ENCODE measurements at regions not wholly inside any gene's neighbourhood (a gene's known extent, or its start where the extent isn't known, plus 50 kb on each side); places are given as distances from the start of the nearest gene placed in this dataset.

GRCh38 chr3:132196113-132196512, 121.1 kb upstream of the ACP3 start:
- Mint-ChIP-seq H3K4me3 (ENCODE audit: unreplicated experiment) (no peak overlapping the region), H3K27me3 (ENCODE audit: unreplicated experiment) (peaks cover 2% of the 10 kb centered on the region), H3K9me3 (ENCODE audit: unreplicated experiment) (no peaks in the 10 kb centered on the region), H3K4me1 (ENCODE audit: unreplicated experiment) (no peaks in the 10 kb centered on the region), H3K36me3 (ENCODE audit: low read depth, unreplicated experiment) (no peaks in the 10 kb centered on the region), H3K27ac (ENCODE audit: unreplicated experiment) (no peak overlapping the region)
- no peak for DNase-seq (ENCODE audit: low spot score)
- TF ChIP-seq, protein P1, sequence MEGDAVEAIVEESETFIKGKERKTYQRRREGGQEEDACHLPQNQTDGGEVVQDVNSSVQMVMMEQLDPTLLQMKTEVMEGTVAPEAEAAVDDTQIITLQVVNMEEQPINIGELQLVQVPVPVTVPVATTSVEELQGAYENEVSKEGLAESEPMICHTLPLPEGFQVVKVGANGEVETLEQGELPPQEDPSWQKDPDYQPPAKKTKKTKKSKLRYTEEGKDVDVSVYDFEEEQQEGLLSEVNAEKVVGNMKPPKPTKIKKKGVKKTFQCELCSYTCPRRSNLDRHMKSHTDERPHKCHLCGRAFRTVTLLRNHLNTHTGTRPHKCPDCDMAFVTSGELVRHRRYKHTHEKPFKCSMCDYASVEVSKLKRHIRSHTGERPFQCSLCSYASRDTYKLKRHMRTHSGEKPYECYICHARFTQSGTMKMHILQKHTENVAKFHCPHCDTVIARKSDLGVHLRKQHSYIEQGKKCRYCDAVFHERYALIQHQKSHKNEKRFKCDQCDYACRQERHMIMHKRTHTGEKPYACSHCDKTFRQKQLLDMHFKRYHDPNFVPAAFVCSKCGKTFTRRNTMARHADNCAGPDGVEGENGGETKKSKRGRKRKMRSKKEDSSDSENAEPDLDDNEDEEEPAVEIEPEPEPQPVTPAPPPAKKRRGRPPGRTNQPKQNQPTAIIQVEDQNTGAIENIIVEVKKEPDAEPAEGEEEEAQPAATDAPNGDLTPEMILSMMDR (IDR thresholded peaks at IDR 0.05; ENCODE audit: unreplicated experiment), result no peak

- Mint-ChIP-seq H3K9me3 (ENCODE audit: unreplicated experiment) (no peaks in the 10 kb centered on the region), H3K4me1 (ENCODE audit: unreplicated experiment) (no peaks in the 10 kb centered on the region), H3K36me3 (ENCODE audit: low read depth, unreplicated experiment) (no peaks in the 10 kb centered on the region), H3K27me3 (ENCODE audit: unreplicated experiment) (no peaks in the 10 kb centered on the region), H3K27ac (ENCODE audit: unreplicated experiment) (no peak overlapping the region), H3K4me3 (ENCODE audit: unreplicated experiment) (no peak overlapping the region)
- TF ChIP-seq, protein P1 (IDR thresholded peaks at IDR 0.05; ENCODE audit: unreplicated experiment), result no peak
- DNase-seq (ENCODE audit: low spot score), result no peak
Measured at GRCh38 chr3:132198516-132198915, 118.7 kb upstream of the ACP3 start.

DNA sequence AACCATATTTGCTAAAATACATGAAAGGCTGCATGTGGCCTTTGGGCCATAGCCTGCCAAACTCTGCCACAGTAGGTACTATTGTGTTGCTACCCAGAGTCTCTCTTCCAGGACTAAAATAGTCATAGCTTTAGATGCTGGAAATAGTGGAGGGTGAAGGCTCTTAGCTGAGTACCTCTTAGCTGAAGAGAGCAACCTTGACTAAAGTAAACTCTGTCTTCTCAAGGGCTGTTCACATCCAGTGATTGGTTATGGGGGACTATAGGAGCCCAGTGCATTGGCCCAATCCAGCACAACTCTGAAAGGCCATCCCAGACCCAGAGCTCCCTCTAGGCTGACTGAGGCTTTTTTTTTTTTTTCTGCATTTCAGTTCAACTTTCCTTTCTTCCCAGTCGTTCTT, 117.8 kb upstream of the ACP3 start:
- no peaks in the 10 kb centered on the region for H3K9me3 Mint-ChIP-seq (ENCODE audit: unreplicated experiment)
- H3K27ac Mint-ChIP-seq (ENCODE audit: unreplicated experiment), result no peak overlapping the region

DNA sequence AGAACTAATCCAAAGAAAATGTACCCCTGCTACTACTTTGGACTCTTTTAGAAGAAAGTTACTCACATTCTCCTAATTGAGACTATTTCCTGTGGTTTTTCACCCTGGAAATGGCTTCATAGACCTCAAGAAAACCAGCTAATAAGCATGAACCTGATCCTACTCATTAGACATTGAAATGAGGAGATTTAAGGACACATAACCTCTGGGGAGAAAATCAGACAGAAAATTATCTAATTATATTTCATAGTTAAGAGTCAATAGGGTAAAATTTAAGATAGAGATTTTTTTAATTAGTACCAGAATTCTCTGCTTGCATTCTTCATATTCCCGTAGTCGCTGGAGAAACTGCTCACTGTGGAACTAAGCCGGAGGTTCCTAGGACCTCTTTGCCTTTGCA, 114.6 kb upstream of the ACP3 start:
- Mint-ChIP-seq H3K4me3 (ENCODE audit: unreplicated experiment) (no peak overlapping the region), H3K27me3 (ENCODE audit: unreplicated experiment) (no peaks in the 10 kb centered on the region), H3K36me3 (ENCODE audit: low read depth, unreplicated experiment) (no peaks in the 10 kb centered on the region), H3K4me1 (ENCODE audit: unreplicated experiment) (no peaks in the 10 kb centered on the region), H3K27ac (ENCODE audit: unreplicated experiment) (no peak overlapping the region), H3K9me3 (ENCODE audit: unreplicated experiment) (no peaks in the 10 kb centered on the region)
- no peak for DNase-seq (ENCODE audit: low spot score)
- TF ChIP-seq, protein P1 (IDR thresholded peaks at IDR 0.05; ENCODE audit: unreplicated experiment), result no peak

More for the DNA sequence above, 117.8 kb upstream of the ACP3 start:
- TF ChIP-seq, protein P1 (IDR thresholded peaks at IDR 0.05; ENCODE audit: unreplicated experiment), result no peak
- Mint-ChIP-seq H3K4me1 (ENCODE audit: unreplicated experiment) (no peaks in the 10 kb centered on the region), H3K27me3 (ENCODE audit: unreplicated experiment) (no peaks in the 10 kb centered on the region), H3K36me3 (ENCODE audit: low read depth, unreplicated experiment) (no peaks in the 10 kb centered on the region), H3K4me3 (ENCODE audit: unreplicated experiment) (no peak overlapping the region)
- DNase-seq (ENCODE audit: low spot score), result no peak

DNA sequence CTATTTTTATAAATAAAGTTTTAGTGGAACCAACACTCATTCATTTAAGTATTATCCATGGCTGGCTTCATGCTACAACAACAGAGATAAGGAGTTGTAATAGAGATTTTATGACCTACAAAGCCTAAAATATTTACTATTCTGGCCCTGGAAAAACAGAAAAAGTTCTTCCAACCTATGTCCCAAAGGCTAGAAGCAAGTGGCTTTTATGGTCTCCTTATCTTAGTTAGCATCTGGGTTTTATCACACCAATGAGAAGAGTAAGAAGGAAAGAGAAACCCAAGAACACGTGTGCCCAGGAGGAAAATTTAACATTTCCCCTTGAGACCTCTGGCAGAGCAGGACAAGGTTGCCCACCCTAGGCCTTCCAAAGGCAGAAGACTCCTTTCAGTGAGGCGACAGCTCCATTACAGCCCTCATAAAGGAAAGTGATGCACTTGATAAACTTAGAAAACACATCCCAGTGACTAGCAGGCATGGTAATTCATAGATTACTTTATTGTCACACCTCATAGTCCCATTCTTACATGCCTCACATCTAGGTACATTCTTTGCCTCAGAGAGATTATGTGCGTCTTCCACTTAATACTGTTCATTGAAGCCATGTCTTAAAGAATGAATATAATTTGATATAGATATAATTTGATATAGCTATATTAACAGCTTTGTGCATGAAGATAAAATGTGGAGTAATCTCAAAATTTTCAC, 113.2 kb upstream of the ACP3 start:
- Mint-ChIP-seq H3K9me3 (ENCODE audit: unreplicated experiment) (no peaks in the 10 kb centered on the region), H3K4me1 (ENCODE audit: unreplicated experiment) (no peaks in the 10 kb centered on the region), H3K4me3 (ENCODE audit: unreplicated experiment) (no peak overlapping the region), H3K27ac (ENCODE audit: unreplicated experiment) (no peak overlapping the region), H3K36me3 (ENCODE audit: low read depth, unreplicated experiment) (no peaks in the 10 kb centered on the region), H3K27me3 (ENCODE audit: unreplicated experiment) (peaks cover 1% of the 10 kb centered on the region)
- TF ChIP-seq, protein P1 (IDR thresholded peaks at IDR 0.05; ENCODE audit: unreplicated experiment), result no peak
- no peak for DNase-seq (ENCODE audit: low spot score)
